ENCODE measurements at regions not wholly inside any gene's neighbourhood (a gene's known extent, or its start where the extent isn't known, plus 50 kb on each side); places are given as distances from the start of the nearest gene placed in this dataset.
"Not testable (repeated sequence)": the region's sequence is repeated elsewhere in the genome, so short reads cannot be mapped to it uniquely, and the experiment has no call there.

DNA sequence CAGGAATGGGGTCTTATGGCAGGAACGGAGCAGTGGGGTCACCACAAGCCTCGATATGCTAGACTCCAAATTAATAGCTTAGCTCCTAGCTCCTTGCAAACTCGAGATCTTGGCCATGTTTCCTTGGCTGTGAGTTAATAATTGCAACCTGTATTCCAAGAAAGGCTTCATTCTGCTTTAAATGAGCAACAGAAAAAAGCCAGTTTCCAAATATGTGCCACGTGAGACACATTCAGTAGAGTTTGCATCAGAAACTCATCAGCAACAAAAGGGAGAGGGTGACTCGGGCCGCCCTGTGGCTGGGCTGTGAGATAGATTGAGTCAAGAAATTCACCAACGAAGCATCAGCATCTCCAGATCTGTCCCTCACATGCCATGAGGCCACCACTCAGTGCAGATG, 112.0 kb downstream of the NPTX2 start:
- no peak for DNase-seq

DNA sequence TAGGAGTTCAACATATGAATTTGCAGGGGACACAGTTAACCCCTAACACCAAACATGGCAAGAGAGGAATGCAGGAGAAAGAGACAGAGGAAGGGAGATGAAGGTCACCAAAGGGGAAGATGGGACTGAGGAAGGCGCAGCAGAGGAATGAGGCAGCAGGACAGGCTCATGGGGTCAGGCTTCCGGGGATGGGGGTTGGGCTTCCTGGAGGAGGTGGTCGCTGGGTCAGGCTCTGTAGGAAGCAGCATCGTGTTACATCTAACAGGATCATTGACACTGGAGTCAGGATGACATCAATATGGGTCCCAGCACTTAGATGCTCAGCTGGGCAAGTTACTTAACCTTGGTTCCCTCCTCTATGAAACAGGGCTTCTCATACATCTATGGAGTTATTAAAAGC, 113.2 kb downstream of the NPTX2 start:
- DNase-seq: no peak

DNA sequence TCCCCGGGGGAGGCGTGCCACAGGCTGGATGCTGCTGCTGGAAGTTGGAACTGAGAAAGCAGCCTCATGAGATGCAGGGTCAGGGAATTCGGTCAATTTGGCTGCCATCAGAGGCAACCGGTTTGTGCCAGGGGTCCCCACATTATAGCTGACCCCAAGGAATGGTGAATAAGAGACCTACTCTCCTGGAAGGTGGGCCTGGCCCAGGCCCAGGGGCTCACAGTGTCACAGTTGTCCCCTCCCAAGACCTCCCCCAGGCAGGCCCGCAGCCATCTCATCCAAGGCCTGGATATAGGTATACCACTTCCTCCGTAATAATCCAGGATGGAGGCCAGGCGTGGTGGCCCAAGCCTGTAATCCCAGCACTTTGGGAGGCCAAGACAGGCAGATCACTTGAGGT, 114.6 kb downstream of the NPTX2 start:
- DNase-seq: no peak

DNA sequence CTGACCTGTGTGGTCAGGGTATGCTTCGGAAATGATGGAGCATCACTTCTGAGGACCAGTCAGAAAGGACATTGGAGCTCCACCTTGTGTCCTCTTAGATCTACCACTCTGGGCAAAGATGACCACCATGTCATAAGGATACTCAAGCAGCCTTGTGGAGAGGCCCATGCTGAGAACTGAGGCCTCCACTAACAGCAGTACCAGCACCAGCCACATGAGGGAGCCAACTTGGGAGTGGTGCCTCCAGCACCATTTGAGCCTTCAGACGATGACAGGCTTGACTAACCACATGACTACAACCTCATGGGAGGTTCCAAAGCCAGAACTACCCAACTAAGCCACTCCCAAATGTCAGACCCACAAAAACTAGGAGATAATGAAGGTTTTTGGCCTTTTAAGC, 116.0 kb downstream of the NPTX2 start:
- DNase-seq: no peak

DNA sequence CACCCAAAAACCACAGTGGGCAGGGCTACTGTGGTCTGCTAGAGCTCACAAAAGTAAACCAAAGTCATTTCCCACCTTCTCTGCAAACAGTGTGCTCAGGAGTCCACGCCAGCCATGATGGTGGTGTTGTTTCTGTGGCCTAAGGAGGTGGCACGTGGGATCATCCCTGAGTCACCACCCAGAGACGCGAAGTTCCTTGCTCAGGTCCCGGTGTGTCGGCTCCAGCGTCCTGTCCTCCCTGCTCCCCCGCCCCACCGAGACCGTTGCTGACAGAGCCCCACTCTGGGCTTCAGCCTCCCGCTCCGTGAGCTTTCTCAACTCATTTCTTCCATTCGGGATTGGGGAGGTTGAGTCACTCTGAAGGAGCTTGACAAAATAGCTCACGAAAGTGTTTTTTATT, 118.7 kb downstream of the NPTX2 start:
- DNase-seq: no peak

DNA sequence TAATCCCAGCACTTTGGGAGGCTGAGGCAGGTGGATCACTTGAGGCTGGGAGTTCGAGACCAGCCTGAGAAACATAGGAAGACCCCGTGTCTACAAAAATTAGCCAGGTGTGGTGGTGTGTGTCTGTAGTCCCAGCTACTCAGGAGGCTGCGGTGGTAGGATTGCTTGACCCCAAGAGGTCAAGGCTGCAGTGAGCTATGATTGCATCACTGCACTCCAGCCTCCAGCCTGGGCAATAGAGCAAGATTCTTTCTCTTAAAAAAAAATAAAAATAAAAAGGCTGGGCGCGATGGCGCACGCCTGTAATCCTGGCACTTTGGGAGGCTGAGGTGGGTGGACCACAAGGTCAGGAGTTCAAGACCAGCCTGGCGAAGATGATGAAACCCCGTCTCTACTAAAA, 119.4 kb downstream of the NPTX2 start:
- not testable (repeated sequence) for DNase-seq

DNA sequence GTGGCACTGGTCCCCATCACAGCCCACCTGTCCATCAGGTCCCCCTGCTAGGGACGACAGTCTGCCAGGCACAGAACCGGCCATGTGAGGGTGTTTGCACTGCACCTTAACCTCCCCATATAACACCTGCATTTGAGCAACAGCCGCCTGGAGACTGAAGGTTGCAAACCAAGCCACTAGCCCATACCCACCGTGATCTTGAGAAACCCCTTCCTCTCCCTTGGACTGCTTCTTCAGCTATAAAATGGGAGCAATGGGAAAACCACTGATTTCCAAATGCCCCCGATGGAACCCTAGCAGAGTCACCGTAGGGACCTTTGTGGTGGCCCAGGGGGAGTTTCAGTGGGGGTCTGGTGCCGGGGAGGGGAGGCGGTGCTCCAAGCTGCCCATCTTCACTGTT, 120.1 kb downstream of the NPTX2 start:
- DNase-seq: no peak

DNA sequence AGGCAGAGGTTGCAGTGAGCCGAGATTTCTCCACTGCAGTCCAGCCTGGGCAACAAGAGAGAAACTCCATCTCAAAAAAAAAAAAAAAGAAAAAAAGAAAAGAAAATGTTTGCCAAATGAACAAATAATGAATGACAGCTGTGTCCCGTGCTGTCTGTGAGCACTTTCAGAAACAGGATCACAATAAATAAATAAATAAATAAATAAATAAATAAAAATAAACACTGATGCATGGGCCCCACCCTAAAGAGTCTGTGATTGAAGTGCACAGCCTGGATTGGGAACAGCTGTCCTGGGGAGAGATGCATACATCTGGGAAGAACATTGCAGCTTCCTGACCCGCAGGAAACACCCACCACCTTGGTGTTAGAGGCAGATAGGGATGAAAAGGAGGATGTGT, 123.6 kb downstream of the NPTX2 start:
- DNase-seq: no peak

DNA sequence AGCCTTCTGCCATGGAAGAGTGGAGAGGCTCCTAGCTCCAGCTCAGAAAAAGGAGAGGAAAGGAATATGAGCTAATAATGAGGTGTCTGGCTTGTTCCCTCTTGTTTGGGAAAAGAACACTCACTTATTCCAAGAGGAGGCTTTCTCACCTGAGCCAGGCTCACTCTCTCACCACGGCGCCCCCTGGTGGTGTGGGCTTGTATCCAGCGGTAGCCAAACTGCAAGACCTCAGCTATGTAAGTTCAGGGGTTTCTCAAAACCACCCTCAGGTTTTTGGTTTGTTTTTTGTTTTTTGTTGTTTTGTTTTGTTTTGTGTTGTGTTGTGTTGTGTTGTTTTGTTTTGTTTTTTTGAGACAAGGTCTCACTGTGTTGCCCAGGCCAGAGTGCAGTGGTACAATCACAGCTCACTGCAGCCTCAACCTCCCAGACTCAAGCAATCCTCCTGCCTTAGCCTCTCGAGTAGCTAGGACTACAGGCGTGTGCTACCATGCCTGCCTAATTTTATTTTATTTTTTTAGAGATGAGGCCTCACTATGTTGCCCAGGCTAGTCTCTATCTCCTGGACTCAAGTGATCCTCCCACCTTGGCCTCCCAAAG, 124.0 kb downstream of the TMEM130 start:
- DNase-seq: peak; percentile 64

DNA sequence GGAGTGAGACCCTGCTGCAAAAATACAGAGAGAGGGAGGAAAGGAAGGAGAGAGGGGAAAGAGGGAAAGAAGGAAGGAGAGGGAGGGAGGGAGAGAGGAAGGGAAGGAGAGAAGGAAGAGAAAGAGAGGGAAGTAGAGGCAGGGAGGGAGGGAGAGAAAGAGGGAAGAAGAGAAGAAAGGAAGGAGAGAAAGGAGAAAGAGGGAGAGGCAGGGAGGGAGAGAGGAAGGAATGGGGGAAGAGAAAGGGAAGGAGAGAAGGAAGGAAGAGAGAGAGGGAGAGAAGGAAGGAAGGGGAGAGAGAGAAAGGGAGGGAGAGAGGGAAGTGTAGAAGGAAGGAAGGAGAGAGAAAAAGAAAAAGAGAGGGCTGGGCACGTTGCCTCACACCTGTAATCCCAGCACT, 121.7 kb downstream of the TMEM130 start:
- no peak for DNase-seq

DNA sequence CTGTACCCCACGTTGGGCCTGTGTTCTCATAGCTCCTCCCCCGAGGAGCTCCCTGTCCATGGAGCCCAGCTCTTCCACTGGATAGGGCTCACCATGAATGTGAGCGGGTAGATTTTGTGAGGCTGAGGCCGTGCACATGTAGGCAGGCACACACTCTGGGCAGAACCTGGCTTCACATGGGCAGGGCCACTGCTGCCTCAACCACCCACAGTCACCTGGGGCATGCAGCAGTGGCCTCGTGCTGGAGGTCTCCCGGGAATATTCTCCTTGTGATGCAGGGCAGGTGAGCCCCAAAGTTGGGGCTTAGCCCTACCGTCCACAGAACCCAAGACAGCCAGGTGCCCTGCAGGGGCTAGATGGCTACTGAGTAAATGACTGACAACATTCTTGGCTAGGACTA, 116.6 kb downstream of the TMEM130 start:
- no peak for DNase-seq

DNA sequence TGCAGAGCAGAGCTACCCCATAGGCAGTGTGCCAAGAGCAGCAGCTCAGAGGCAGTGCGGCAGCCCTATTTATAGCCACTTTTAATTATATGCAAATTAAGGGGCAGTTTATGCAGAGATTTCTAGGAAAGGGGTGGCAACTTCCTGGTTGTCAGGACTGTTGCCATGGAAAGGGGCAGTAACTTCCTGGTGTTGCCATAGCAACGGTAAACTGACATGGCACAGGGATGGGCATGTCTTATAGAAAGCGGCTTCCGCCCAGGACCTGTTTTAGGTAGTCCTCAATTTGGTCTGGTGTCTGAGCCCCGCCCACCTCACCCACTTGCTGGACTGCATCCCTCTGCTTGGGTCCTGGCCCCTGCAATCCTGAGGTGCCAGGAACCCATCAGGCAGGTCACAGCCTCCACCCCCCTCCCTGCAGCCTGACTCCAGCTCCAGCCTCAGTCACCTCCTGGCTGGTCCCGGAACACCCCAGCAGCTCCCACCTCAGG, 115.8 kb downstream of the TMEM130 start:
- no peak for DNase-seq

DNA sequence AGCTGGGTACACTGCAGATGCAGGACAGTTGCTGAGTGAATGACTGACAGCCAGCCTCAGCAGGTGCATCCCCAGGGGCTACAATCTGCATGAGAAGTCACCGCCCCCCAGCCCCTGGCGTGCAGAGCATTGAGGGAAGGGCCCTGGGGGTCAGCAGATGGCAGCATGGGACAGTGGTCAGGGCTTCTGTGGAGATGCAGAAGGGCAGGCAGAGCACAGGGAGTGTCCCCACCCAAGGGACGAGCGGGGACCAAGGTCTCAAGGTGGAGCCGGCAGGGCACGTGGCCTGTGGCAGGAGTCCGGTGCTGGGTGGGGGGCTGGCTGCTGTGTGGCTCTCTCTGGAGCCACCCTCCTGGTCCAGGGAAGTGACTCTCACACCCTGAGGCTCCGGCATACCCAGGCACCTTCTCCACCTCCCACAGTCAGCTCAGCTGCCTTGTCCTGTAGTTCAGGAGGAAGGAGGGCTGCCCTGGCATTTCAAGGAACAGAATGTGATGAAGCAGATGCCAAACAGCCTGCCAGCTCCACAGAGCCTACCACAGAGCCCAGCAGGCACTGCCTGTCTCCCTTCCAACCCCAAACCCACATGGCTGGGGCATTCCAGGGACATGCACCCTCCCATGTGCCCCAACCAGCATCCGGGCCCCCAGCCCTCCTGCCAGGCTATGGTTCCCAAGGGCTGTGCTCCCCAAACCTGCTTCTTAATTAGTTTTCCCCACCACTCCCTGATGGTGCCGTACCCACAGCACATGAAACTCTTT, 114.5 kb downstream of the TMEM130 start:
- no peak for DNase-seq

DNA sequence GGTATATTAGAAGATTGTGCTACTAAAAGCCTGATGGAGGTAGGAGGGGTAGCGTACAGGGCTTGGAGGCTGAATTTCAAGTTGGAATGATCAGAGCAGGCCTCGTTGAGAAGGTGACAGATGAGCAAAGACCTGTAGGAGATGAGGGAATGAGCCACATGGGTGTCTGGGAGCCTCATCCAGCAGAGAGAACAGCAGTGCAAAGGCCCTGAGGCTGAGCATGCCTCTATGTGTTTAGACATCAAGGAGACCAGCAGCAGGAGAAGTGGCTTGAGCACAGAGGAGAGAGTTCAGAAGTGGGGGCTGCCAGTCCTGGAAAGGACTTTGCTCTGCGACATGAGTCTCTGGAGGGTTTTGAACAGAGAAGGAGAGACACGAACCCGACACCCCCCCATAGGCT, 111.7 kb downstream of the TMEM130 start:
- DNase-seq: no peak

DNA sequence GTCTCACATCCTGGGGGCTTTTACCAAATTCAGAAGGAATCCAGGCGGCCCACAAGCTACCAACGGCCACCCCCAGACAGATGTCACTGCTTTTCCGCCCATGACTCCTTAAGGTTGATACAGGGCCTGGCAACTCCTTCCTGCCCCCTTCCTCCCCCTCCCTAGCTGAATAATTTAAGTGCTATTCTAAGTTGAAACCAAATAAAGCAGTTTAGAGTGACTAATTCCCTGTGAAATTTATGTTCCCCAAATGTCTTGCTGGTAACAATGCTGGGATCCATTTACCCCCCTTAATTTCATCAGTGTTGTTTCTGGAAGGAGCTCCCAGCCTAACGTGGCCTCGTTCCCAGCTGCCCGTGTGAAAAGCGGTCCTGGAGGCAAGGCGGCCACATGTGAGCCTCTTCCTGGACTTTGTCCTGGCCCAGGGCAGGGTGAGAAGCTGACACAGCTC, 109.6 kb downstream of the TMEM130 start:
- DNase-seq: no peak

DNA sequence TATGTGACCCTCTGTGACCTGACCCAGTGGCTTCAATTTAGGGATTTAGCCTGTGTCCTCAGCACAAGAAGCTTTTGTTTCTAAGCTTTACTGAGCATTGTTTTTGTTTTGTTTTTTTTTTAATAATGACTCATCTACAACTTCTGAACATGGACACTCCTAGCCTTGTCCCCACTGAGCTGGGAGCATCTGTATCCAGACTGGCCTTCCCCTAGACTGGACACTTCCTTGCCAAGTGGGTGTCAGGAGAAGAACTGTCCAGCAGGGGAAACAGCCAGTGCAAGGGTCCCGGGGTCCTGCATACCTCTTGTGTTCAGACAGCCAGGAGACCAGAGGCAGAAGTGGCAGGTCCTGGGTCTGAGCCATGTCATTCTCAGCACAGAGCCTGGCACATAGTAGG, 108.6 kb downstream of the TMEM130 start:
- DNase-seq: no peak

DNA sequence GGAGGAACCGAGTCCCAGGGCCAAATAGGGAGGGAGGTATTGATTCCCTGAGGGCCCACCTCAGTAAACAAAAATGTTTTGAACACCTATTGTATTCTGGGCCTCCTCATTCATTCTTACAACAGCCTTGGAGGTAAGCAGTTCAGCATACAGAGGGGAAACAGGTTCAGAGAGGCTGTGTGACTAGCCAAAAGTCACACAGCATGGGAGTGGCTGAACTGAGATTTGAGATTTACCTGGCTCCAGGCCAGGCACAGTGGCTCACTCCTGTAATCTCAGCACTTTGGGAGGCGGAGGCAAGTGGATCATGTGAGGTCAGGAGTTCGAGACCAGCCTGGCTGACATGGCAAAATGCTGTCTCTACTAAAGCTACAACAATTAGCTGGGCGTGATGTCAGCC, 107.2 kb downstream of the TMEM130 start:
- no peak for DNase-seq

DNA sequence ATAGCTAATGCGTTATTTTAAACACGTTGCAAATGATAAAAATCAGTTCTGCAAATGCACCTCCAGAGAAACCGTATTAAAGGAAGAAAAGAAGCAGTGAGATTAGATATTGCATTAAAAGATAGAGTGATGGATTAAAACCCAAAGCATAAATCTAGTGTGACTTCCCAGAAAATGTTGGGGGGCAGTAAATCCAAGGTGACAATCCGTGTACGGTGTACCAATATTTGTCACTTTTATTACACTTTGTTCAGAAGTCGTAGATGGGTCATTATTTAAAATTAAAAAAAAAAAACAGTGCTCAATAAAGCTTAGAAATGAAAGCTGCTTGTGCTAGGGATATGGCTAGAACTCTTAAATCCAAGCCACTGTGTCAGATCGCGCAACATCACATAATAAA, 106.4 kb downstream of the TMEM130 start:
- no peak for DNase-seq

DNA sequence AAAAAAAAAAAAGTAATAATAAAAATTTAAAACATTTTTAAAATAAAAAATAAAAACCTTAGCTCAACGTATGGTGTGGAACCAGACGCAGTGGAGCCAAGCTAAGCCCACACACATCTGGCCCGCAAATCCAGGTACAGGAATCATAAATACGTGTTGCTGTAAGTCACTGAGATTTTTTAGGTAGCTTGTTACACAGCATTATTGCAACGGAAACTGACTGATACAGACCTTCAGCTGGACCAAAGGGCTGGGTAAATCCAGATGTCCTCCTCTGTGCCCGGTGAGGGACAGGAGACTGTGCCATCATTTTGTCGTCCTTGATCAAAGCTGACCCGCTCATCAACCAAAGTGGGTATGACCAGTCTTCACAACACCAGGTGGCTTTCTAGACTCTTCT, 104.9 kb downstream of the TMEM130 start:
- DNase-seq: no peak

DNA sequence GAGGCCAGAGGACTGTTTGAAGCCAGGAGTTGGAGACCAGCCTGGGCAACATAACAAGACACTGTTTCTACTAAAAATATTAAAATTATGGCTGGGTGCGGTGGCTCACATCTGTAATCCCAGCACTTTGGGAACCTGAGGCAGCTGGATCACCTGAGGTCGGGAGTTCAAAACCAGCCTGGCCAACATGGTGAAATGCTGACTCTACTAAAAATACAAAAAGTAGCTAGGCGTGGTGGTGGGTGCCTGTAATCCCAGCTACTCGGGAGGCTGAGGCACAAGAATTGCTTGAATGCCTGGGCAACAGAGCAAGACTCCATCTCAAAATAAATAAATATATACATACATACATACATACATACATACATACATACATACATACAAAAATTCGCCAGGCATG, 99.7 kb downstream of the TMEM130 start:
- DNase-seq: not testable (repeated sequence)

DNA sequence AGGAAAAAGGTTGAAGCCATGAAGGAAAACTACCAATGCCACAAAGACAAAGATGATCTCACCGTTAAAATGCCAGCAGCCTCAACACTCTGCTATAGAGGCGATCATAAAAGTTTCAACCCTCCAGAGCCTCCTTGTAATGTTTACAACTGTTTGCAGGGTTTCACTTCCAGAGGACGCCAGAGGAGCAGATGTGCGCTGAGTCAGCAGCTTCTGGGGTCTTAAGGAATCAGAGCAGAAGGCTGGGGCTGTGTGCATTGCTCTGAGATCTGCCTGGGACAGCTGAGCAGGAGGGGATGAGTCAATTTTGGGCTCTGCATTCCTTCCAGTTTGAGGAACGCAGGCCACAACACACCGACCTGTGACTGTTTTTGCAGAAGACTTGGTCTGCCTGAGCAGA, 98.3 kb downstream of the TMEM130 start:
- DNase-seq: no peak

DNA sequence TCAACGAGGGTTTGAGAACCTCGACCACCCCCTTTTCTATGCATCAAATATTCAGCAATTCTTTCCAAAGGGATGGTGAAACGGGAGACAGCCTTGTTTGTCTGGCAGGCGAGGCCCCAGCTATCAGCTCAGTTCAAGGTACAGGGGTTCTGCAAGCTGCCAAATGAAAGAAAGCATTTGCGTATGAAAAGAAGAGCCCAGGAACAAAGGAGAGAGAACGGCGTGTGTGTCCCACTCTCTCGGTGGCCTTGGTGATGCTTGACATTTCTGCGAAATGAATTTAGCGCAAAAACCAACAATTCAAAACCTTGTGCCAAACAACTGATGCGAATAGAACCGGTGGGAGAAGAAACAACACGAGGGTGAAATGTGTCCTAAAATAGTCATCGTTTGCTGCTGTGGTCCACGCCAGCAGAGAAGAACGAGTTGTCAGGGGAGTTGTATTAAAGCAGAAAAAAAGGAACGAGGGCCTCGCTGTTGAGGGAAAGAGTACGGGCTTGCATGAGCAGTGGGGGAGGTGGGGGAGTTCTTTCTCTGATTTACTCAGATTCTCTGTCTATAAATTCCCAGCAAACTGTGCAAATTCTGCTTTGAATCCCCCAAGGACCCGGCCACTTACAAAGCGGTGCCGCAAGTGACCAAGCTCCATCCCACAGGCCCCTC, 97.7 kb downstream of the TMEM130 start:
- no peak for DNase-seq

DNA sequence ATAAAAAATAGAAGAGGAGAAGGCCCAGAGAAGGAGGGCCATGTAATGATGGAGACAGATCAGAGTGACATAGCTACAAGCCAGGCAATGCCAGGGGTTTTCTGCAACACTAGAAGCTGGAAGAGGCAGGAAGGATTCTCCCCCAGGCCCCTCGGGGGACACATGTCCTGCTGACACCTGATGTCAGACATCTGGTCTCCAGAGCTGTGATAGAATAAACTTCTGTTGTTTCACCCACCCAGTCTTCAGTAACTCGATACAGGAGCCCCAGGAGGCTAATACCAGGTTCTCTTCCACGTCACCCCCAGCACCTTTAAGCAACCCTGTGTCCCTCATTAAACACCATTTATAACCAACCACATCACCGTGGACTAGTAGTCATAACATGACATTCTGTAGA, 94.9 kb downstream of the TMEM130 start:
- DNase-seq: no peak

DNA sequence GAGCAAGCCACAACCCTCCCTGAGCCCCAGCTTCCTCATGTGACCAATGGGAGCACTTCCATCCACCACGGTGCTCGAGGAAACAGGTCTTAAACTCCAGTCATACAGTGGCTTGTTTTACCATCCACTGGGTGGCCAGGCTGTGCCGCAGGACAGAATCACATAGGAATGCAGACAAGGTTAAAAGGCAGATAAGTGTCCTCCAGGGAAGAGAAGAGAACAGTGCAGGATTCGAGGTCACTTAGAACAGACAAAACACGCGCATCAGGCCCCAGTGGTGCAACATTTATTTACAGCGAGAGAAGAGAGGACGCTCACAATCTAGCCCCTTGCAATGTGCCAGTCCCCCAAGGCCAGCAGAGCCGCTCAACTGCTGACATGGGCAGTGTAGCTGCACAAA, 92.8 kb downstream of the TMEM130 start:
- DNase-seq: no peak

All from effector CD8-positive, alpha-beta T cell (primary cell).